WERI-Rb-1 (cell line): ENCODE measurements at regions not wholly inside any gene's neighbourhood (a gene's known extent, or its start where the extent isn't known, plus 50 kb on each side); places are given as distances from the start of the nearest gene placed in this dataset.
A peak's percentile ranks its signal among the peaks of the same experiment; 100 is the strongest.

Experiments used
- DNase-seq: peaks from one replicate; pipeline ENCODE4 v3.0.0-alpha.2; 2020
- H3K27ac ChIP-seq: fragments of 250-450 bp; sonication (Bioruptor Pico); 2 replicates; pipeline ENCODE4 v1.5.1; 2020; ENCODE audit warnings: mild to moderate bottlenecking, moderate library complexity
- H3K27me3 ChIP-seq: fragments of 250-450 bp; sonication (Bioruptor Pico); 2 replicates; pipeline ENCODE4 v1.5.1; 2021; ENCODE audit warnings: mild to moderate bottlenecking, low read depth, moderate library complexity; ENCODE audit not compliant: insufficient read depth, severe bottlenecking
- H3K36me3 ChIP-seq: fragments of 250-450 bp; sonication (Bioruptor Pico); 2 replicates; pipeline ENCODE4 v1.5.1; 2020; ENCODE audit warnings: mild to moderate bottlenecking, moderate library complexity
- H3K4me3 ChIP-seq: 2 replicates; pipeline ENCODE4 v1.5.1; 2011; ENCODE audit warnings: low read depth, mild to moderate bottlenecking, control low read depth, low read length
- H3K9me3 ChIP-seq: fragments of 250-450 bp; sonication (Bioruptor Pico); 2 replicates; pipeline ENCODE4 v1.5.1; 2021; ENCODE audit warnings: mild to moderate bottlenecking, moderate library complexity; ENCODE audit not compliant: severe bottlenecking
- TF ChIP-seq, protein P1 (sequence below): IDR thresholded peaks from 2 replicates; pipeline ENCODE4 v1.5.1; 2011; ENCODE audit warnings: low read depth, mild to moderate bottlenecking, control low read depth, inconsistent platforms, low read length

DNA sequence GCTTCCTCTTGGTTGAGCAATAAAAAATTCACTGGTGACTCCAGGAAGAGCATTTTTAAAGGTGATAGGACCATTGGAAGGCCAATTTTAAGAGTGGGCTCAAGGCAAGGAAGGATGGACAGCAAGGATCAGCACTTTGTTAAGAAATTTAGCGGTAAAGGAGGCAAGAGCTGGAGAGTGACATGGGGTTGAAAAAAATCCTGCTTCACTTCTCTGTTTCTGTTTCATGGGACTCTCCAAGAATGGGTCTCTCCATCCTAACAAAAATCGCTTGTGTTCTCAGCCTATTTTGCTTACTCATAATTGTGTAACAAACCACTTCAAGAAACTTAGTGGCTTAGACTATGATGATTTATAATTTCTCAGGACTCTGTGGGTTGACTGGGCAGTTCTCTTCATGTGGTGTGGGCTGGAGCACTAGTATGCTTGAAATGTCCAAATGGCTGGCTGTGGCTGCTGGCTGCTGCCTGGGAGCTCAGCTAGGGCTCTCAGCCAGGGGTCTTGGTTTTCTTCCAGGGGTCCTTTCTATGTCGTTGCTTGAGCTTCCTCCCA is 59.8 kb upstream of the ZNRF2 start:
- H3K9me3 ChIP-seq = peaks cover 4% of the 10 kb centered on the region
- no peak overlapping the region for H3K27ac ChIP-seq
- TF ChIP-seq, protein P1, sequence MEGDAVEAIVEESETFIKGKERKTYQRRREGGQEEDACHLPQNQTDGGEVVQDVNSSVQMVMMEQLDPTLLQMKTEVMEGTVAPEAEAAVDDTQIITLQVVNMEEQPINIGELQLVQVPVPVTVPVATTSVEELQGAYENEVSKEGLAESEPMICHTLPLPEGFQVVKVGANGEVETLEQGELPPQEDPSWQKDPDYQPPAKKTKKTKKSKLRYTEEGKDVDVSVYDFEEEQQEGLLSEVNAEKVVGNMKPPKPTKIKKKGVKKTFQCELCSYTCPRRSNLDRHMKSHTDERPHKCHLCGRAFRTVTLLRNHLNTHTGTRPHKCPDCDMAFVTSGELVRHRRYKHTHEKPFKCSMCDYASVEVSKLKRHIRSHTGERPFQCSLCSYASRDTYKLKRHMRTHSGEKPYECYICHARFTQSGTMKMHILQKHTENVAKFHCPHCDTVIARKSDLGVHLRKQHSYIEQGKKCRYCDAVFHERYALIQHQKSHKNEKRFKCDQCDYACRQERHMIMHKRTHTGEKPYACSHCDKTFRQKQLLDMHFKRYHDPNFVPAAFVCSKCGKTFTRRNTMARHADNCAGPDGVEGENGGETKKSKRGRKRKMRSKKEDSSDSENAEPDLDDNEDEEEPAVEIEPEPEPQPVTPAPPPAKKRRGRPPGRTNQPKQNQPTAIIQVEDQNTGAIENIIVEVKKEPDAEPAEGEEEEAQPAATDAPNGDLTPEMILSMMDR = no peak
- no peak overlapping the region for H3K4me3 ChIP-seq
- DNase-seq = no peak
- no peaks in the 10 kb centered on the region for H3K27me3 ChIP-seq
- no peaks in the 10 kb centered on the region for H3K36me3 ChIP-seq

DNA sequence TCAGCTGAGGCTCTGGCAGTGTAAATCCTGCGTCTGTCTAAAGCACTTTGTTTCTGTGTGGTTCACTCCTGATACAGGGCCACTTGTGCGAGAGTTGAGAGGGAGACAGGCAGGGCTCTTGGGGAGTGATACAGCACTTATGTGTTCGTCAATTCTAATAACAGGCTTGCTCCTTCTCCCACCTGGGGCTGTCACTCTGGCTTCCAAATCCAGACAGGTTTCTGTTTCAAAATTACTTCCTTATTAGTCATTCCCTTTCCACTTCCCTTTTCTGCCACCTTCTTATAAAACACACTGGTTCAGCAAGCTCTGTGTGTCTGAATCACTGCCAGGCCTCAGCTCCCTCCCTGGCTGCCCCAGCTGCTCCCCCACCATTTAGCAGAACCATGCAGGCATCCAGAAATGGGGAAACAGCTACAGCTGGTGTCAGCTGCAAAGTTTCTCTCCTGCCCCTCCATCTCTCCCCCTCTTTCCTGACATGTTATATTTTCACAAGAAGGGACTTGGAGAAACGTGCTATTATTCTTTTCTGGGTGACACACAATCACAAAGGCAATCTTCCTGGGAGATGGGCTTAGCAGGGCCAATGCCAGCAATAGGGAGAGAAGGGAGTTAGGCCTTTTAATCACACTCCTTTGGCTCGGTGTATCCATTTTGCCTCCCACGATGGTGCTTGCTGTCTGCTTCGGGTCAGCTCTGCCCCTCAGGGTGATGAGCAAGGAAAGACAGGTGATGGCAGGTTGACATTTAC is 58.4 kb upstream of the ZNRF2 start:
- no peak for DNase-seq
- Histone ChIP-seq H3K9me3 (no peaks in the 10 kb centered on the region), H3K36me3 (no peaks in the 10 kb centered on the region), H3K4me3 (no peak overlapping the region), H3K27ac (no peak overlapping the region), H3K27me3 (no peaks in the 10 kb centered on the region)
- TF ChIP-seq, protein P1 = no peak

DNA sequence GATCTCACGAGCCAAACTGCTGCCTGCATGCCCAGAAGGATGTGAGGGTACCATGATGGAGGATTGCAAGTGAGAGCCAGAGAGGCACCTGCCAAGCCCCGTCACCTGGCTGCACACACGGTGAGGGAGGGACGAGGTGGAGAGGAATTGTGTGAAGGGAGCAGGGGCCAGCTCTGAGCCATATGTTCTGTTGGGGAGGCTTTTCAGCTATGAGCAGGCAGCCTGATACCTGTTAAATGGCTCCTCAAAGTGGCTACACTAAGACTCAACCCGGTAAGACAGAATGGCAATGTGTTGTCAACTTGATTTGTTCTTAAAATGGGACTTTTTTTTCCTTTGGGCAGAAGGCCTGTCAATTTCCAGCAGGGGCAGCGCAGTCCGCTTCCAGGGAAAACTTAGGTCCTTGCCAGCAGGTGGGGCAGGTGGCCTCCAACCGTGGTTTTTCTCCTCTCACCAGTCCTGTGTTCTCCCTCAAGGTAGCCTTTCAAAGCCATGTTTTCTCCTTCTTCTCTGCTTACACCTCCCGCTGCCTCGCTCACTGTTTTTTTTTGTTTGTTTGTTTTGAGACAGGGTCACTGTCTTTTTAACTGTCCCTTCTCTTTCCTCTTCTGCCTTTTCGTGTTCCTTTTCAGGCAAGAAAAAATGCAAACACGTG is 57.7 kb upstream of the ZNRF2 start:
- no peak overlapping the region for H3K27ac ChIP-seq
- H3K27me3 ChIP-seq = no peaks in the 10 kb centered on the region
- DNase-seq = peak; percentile 77
- TF ChIP-seq, protein P1 = peak; percentile 87
- H3K36me3 ChIP-seq = no peaks in the 10 kb centered on the region
- H3K4me3 ChIP-seq = no peak overlapping the region
- no peaks in the 10 kb centered on the region for H3K9me3 ChIP-seq

DNA sequence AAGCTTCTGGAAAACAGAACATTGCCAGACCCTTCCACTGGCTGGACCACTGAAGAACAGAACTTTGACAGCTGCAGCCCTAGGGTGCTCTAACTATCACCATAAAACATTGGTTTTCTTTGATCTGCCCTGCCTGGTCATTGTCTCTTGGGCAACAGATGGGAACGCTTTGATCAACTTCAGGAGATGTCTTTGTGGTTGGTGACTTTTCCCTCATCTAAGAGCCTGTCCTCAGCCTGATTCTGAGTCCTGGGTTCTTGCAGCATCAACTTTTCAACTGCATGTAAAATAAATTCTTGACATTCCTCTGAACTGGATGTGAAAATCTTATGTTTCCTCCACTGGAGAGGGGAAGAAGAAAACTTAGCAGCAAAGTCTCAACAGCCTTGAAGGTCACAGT is 53.1 kb upstream of the ZNRF2 start:
- TF ChIP-seq, protein P1 = no peak
- H3K27me3 ChIP-seq = no peaks in the 10 kb centered on the region
- H3K27ac ChIP-seq = no peak overlapping the region
- no peaks in the 10 kb centered on the region for H3K36me3 ChIP-seq
- no peaks in the 10 kb centered on the region for H3K9me3 ChIP-seq
- no peak overlapping the region for H3K4me3 ChIP-seq
- no peak for DNase-seq

DNA sequence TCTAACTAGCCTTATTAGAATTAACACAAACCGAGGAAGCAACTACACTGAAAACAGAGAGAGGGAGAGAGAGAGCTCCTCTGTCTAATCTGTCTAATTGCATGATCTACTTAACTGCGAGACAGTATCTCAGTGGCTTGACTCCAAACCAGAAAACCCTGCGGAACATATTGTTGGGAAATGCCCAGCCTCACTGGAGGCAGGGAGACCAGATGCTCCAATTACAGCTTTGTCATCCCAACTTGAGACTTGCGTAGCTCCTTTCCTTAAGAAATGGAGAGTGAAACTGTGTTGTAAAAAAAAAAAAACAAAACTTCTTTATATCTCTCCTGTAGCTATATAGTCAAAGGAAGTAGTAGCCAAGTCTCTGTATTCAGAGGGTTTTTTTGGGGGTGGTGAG is 52.0 kb upstream of the ZNRF2 start:
- TF ChIP-seq, protein P1 = no peak
- Histone ChIP-seq H3K9me3 (no peaks in the 10 kb centered on the region), H3K27ac (0 out of 2 replicates have a peak overlapping the region, but pooled peaks have one; percentile 32), H3K36me3 (no peaks in the 10 kb centered on the region), H3K4me3 (no peak overlapping the region), H3K27me3 (no peaks in the 10 kb centered on the region)
- DNase-seq = peak; percentile 52
